Endothelial cell (in vitro differentiated cells): ENCODE measurements at regions not wholly inside any gene's neighbourhood (a gene's known extent, or its start where the extent isn't known, plus 50 kb on each side); places are given as distances from the start of the nearest gene placed in this dataset.

Experiments used
- DNase-seq: peaks from one replicate; pipeline ENCODE4 v3.0.0; 2021; ENCODE audit warnings: low spot score
- H3K27ac Mint-ChIP-seq: one replicate; pipeline ENCODE4 v1.8.0; 2021; ENCODE audit warnings: mixed read lengths, inconsistent platforms; ENCODE audit not compliant: unreplicated experiment
- H3K27me3 Mint-ChIP-seq: one replicate; pipeline ENCODE4 v1.8.0; 2021; ENCODE audit warnings: mild to moderate bottlenecking, moderate library complexity, mixed read lengths, inconsistent platforms; ENCODE audit not compliant: unreplicated experiment
- H3K36me3 Mint-ChIP-seq: one replicate; pipeline ENCODE4 v1.8.0; 2021; ENCODE audit warnings: mild to moderate bottlenecking, low read depth, mixed read lengths, inconsistent platforms; ENCODE audit not compliant: unreplicated experiment
- H3K4me1 Mint-ChIP-seq: one replicate; pipeline ENCODE4 v1.8.0; 2021; ENCODE audit warnings: mild to moderate bottlenecking, mixed read lengths, inconsistent platforms; ENCODE audit not compliant: unreplicated experiment
- H3K4me3 Mint-ChIP-seq: one replicate; pipeline ENCODE4 v1.8.0; 2021; ENCODE audit warnings: mild to moderate bottlenecking, mixed read lengths, inconsistent platforms; ENCODE audit not compliant: unreplicated experiment
- H3K9me3 Mint-ChIP-seq: one replicate; pipeline ENCODE4 v1.8.0; 2021; ENCODE audit warnings: mixed read lengths, inconsistent platforms; ENCODE audit not compliant: unreplicated experiment
- TF ChIP-seq, protein P1 (sequence below): fragments of 200-600 bp; sonication (generic); IDR thresholded peaks from one replicate; pipeline ENCODE4 v1.5.0; 2021; ENCODE audit warnings: antibody characterized with exemption; ENCODE audit not compliant: unreplicated experiment

DNA sequence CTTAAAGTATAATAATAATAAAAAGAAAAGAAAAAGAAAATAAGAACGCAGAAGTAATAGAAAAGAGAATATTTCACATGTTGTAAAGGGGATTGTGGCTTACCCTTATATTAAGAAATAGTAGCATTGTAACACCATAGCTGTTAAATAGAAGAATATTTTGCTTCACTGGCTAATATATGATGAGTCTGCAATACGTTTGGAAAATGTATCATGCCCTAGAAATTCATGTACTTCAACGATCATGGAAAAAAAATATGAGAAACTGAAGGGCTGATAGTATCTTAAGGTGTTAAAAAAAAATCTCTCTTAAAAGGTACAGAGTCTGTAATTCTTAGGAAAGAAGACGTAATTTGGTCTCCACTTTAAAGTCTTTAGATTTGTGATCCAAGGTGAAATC lies 1390.5 kb upstream of the ADGRL2 start:
- H3K27me3 Mint-ChIP-seq = no peaks in the 10 kb centered on the region
- H3K36me3 Mint-ChIP-seq = no peaks in the 10 kb centered on the region
- no peaks in the 10 kb centered on the region for H3K9me3 Mint-ChIP-seq
- TF ChIP-seq, protein P1, sequence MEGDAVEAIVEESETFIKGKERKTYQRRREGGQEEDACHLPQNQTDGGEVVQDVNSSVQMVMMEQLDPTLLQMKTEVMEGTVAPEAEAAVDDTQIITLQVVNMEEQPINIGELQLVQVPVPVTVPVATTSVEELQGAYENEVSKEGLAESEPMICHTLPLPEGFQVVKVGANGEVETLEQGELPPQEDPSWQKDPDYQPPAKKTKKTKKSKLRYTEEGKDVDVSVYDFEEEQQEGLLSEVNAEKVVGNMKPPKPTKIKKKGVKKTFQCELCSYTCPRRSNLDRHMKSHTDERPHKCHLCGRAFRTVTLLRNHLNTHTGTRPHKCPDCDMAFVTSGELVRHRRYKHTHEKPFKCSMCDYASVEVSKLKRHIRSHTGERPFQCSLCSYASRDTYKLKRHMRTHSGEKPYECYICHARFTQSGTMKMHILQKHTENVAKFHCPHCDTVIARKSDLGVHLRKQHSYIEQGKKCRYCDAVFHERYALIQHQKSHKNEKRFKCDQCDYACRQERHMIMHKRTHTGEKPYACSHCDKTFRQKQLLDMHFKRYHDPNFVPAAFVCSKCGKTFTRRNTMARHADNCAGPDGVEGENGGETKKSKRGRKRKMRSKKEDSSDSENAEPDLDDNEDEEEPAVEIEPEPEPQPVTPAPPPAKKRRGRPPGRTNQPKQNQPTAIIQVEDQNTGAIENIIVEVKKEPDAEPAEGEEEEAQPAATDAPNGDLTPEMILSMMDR = no peak
- no peak for DNase-seq
- no peak overlapping the region for H3K27ac Mint-ChIP-seq
- H3K4me1 Mint-ChIP-seq = no peaks in the 10 kb centered on the region
- no peak overlapping the region for H3K4me3 Mint-ChIP-seq

DNA sequence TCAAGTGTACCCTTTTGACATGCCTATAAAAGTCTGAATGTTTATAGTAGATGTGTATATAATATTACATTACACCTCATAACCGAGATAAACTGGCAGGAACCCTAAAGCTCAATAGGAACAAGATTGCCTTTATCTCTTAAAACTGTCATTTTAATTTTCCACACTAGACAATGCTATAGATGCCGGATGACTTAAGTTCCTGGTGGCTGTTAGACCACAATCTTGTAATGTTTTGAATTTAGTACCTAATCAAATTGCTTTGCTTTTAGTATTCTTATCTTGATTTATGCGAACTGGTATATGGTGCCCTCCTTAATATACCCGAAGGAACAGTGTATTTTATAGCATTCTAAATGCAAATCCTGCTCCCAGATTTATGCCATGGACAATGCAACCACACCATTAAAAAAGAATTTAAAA lies 1397.0 kb upstream of the ADGRL4 start:
- H3K27ac Mint-ChIP-seq = no peak overlapping the region
- H3K27me3 Mint-ChIP-seq = no peaks in the 10 kb centered on the region
- no peaks in the 10 kb centered on the region for H3K4me1 Mint-ChIP-seq
- no peaks in the 10 kb centered on the region for H3K36me3 Mint-ChIP-seq
- no peak overlapping the region for H3K4me3 Mint-ChIP-seq
- DNase-seq = no peak
- peaks cover 6% of the 10 kb centered on the region for H3K9me3 Mint-ChIP-seq
- TF ChIP-seq, protein P1 = no peak

GRCh38 chr1:80402625-80403024 lies 1396.1 kb upstream of the ADGRL4 start:
- Mint-ChIP-seq H3K27me3 (no peaks in the 10 kb centered on the region), H3K9me3 (peaks cover 6% of the 10 kb centered on the region)

GRCh38 chr1:80401757-80402156 lies 1395.2 kb upstream of the ADGRL4 start:
- no peak for DNase-seq
- Mint-ChIP-seq H3K4me3 (no peak overlapping the region), H3K4me1 (no peaks in the 10 kb centered on the region), H3K9me3 (peaks cover 6% of the 10 kb centered on the region), H3K27me3 (no peaks in the 10 kb centered on the region), H3K27ac (no peak overlapping the region), H3K36me3 (no peaks in the 10 kb centered on the region)
- TF ChIP-seq, protein P1 = no peak

More at GRCh38 chr1:80402625-80403024, 1396.1 kb upstream of the ADGRL4 start:
- TF ChIP-seq, protein P1 = no peak
- H3K4me1 Mint-ChIP-seq = no peaks in the 10 kb centered on the region
- H3K4me3 Mint-ChIP-seq = no peak overlapping the region
- no peaks in the 10 kb centered on the region for H3K36me3 Mint-ChIP-seq
- no peak overlapping the region for H3K27ac Mint-ChIP-seq
- DNase-seq = no peak

DNA sequence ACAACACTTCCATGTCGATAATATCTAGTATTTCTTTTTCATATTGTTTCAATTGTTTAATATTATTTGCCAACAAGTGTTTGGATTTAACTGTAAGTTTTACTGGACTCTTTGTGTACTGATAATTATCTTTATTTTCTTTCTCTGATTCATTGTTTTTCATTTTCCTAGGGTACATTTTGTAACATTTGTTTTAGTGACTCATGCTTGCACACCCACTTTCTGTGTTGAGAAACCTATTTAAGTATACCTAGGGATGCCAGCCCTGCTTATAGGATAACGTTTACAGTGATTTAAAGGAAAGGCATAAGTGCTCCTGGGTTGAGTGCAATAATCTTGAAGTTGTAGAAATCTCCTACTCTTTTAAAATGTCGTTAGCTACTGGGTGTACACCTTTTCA lies 1386.0 kb upstream of the ADGRL4 start:
- Mint-ChIP-seq H3K4me3 (no peak overlapping the region), H3K27me3 (no peaks in the 10 kb centered on the region)

More for the DNA sequence above, 1386.0 kb upstream of the ADGRL4 start:
- DNase-seq = no peak
- Mint-ChIP-seq H3K9me3 (no peaks in the 10 kb centered on the region), H3K4me1 (no peaks in the 10 kb centered on the region), H3K27ac (no peak overlapping the region), H3K36me3 (no peaks in the 10 kb centered on the region)
- TF ChIP-seq, protein P1 = no peak
